IMR-90 (cell line): ENCODE measurements at regions not wholly inside any gene's neighbourhood (a gene's known extent, or its start where the extent isn't known, plus 50 kb on each side); places are given as distances from the start of the nearest gene placed in this dataset.

Experiments used
- ATAC-seq: fragments of 200-7000 bp; cut with Tn5 transposase; 2 replicates; pipeline ENCODE4 v1.9.1; 2020; ENCODE audit warnings: low read depth, mild to moderate bottlenecking, moderate library complexity
- BruUV-seq: library from RNA; stranded (reverse); fragments of 400-500 nt; replicated peaks from 2 replicates; lab custom pipeline; 2021; lab: Mats Ljungman, UMichigan
- CTCF ChIA-PET: fragments of 300-600 bp; formaldehyde crosslinking; extraction: SDS; loops from one replicate; lab custom pipeline; 2021; ENCODE audit warnings: antibody characterized with exemption; lab: Yijun Ruan, JAX
- POLR2A ChIA-PET: fragments of 300-600 bp; sonication (Branson Sonifier 250); formaldehyde crosslinking; loops from one replicate; lab custom pipeline; 2022; ENCODE audit warnings: antibody characterized with exemption; ENCODE audit not compliant: unreplicated experiment; lab: Charles Lee
- DNase-seq: peaks from one replicate; pipeline ENCODE4 v3.0.0; 2013
- H2AFZ ChIP-seq: replicated peaks from 2 replicates; pipeline ENCODE3; 2013; ENCODE audit warnings: low read length, mild to moderate bottlenecking; ENCODE audit not compliant: poor library complexity
- H2AK5ac ChIP-seq: 2 replicates; pipeline ENCODE4 v1.6.1; 2013; ENCODE audit warnings: low read depth, low read length, inconsistent platforms
- H2AK9ac ChIP-seq: replicated peaks from 2 replicates; pipeline ENCODE3; 2013; ENCODE audit warnings: mild to moderate bottlenecking, low read depth, low read length, moderate library complexity; ENCODE audit not compliant: poor library complexity
- H2BK120ac ChIP-seq: 2 replicates; pipeline ENCODE4 v1.6.1; 2013; ENCODE audit warnings: low read depth, low read length, inconsistent platforms
- H2BK15ac ChIP-seq: 3 replicates; pipeline ENCODE4 v1.6.1; 2013; ENCODE audit warnings: low read depth, low read length, inconsistent platforms
- H2BK20ac ChIP-seq: 2 replicates; pipeline ENCODE4 v1.6.1; 2013; ENCODE audit warnings: low read depth, mild to moderate bottlenecking, inconsistent platforms, low read length, moderate library complexity
- H2BK5ac ChIP-seq: 2 replicates; pipeline ENCODE4 v1.6.1; 2013; ENCODE audit warnings: mild to moderate bottlenecking, low read depth, low read length, inconsistent platforms; ENCODE audit not compliant: poor library complexity, severe bottlenecking
- H3K14ac ChIP-seq: replicated peaks from 2 replicates; pipeline ENCODE4 v1.6.1; 2013; ENCODE audit warnings: low read depth, low read length, inconsistent platforms
- H3K18ac ChIP-seq: 2 replicates; pipeline ENCODE4 v1.6.1; 2013; ENCODE audit warnings: low read depth, low read length, control low read depth
- H3K23ac ChIP-seq: 2 replicates; pipeline ENCODE4 v1.6.1; 2013; ENCODE audit warnings: low read depth, low read length, inconsistent platforms
- H3K27ac ChIP-seq: 2 replicates; pipeline ENCODE4 v1.5.1; 2013; ENCODE audit warnings: mild to moderate bottlenecking, control low read depth, low read length; ENCODE audit not compliant: insufficient read depth
- H3K27me3 ChIP-seq: 2 replicates; pipeline ENCODE4 v1.6.1; 2013; ENCODE audit warnings: low read length; ENCODE audit not compliant: control insufficient read depth, insufficient read depth
- H3K36me3 ChIP-seq: 2 replicates; pipeline ENCODE4 v1.6.1; 2013; ENCODE audit warnings: low read length, mixed read lengths; ENCODE audit not compliant: control insufficient read depth, insufficient read depth
- H3K4ac ChIP-seq: 2 replicates; pipeline ENCODE4 v1.6.1; 2013; ENCODE audit warnings: low read depth, low read length, inconsistent platforms
- H3K4me1 ChIP-seq: 2 replicates; pipeline ENCODE4 v1.6.1; 2013; ENCODE audit warnings: low read length, mixed read lengths; ENCODE audit not compliant: control insufficient read depth, insufficient read depth
- H3K4me2 ChIP-seq: 2 replicates; pipeline ENCODE4 v1.6.1; 2013; ENCODE audit warnings: low read depth, mild to moderate bottlenecking, control low read depth, low read length, moderate library complexity
- H3K4me3 ChIP-seq: 2 replicates; pipeline ENCODE4 v1.5.1; 2013; ENCODE audit warnings: low read depth, mild to moderate bottlenecking, control low read depth, low read length, moderate library complexity; ENCODE audit not compliant: insufficient read depth
- H3K56ac ChIP-seq: 2 replicates; pipeline ENCODE4 v1.6.1; 2013; ENCODE audit warnings: low read length, inconsistent platforms; ENCODE audit not compliant: insufficient read depth; ENCODE audit errors: extremely low read depth
- H3K79me1 ChIP-seq, 2 experiments: 2 replicates each; pipeline ENCODE4 v1.6.1; 2013; ENCODE audit warnings: low read length in 2 of 2, inconsistent platforms in 1 of 2, low read depth in 1 of 2
- H3K9ac ChIP-seq: 2 replicates; pipeline ENCODE4 v1.6.1; 2013; ENCODE audit warnings: low read depth, low read length, control low read depth
- H3K9me1 ChIP-seq: 2 replicates; pipeline ENCODE4 v1.6.1; 2013; ENCODE audit warnings: low read length, inconsistent platforms; ENCODE audit not compliant: insufficient read depth
- H3K9me3 ChIP-seq: 2 replicates; pipeline ENCODE4 v1.6.1; 2013; ENCODE audit warnings: low read length; ENCODE audit not compliant: control insufficient read depth, insufficient read depth
- H4K20me1 ChIP-seq: 2 replicates; pipeline ENCODE4 v1.6.1; 2013; ENCODE audit warnings: low read length, inconsistent platforms; ENCODE audit not compliant: insufficient read depth
- H4K5ac ChIP-seq: 2 replicates; pipeline ENCODE4 v1.6.1; 2013; ENCODE audit warnings: mild to moderate bottlenecking, low read depth, low read length, control low read depth
- H4K8ac ChIP-seq, 2 experiments: 2 replicates each; pipeline ENCODE4 v1.6.1; 2013; ENCODE audit warnings: low read depth in 2 of 2, low read length in 2 of 2, control low read depth in 1 of 2, inconsistent platforms in 1 of 2
- H4K91ac ChIP-seq: 2 replicates; pipeline ENCODE4 v1.6.1; 2013; ENCODE audit warnings: low read depth, low read length, inconsistent platforms; ENCODE audit not compliant: insufficient read depth
- BHLHE40 ChIP-seq: fragments of 150-350 bp; IDR thresholded peaks from 2 replicates; pipeline ENCODE4 v1.6.1; 2016; ENCODE audit warnings: mild to moderate bottlenecking, low read depth, low read length
- CEBPB ChIP-seq: IDR thresholded peaks from 2 replicates; pipeline ENCODE4 v1.6.1; 2012; ENCODE audit warnings: low read depth, low read length, improper control_type of control experiment
- CHD1 ChIP-seq: IDR thresholded peaks from 2 replicates; pipeline ENCODE4 v1.6.1; 2012; ENCODE audit warnings: low read depth, low read length, improper control_type of control experiment
- ELK1 ChIP-seq: fragments of 150-350 bp; IDR thresholded peaks from 2 replicates; pipeline ENCODE4 v1.6.1; 2016; ENCODE audit warnings: low read depth, mild to moderate bottlenecking, low read length, moderate library complexity, borderline replicate concordance
- MAZ ChIP-seq: IDR thresholded peaks from 2 replicates; pipeline ENCODE4 v1.6.1; 2012; ENCODE audit warnings: low read depth, mild to moderate bottlenecking, low read length, improper control_type of control experiment, moderate library complexity, borderline replicate concordance
- POLR2A ChIP-seq: IDR thresholded peaks from 2 replicates; pipeline ENCODE4 v1.6.1; 2012; ENCODE audit warnings: mild to moderate bottlenecking, low read depth, low read length
- RAD21 ChIP-seq: IDR thresholded peaks from 2 replicates; pipeline ENCODE4 v1.6.1; 2012; ENCODE audit warnings: low read length, improper control_type of control experiment
- RFX5 ChIP-seq: IDR thresholded peaks from 2 replicates; pipeline ENCODE4 v1.8.0; 2012; ENCODE audit warnings: low read depth, mild to moderate bottlenecking, low read length, moderate library complexity
- SMC3 ChIP-seq: fragments of 150-350 bp; IDR thresholded peaks from 2 replicates; pipeline ENCODE4 v1.6.1; 2016; ENCODE audit warnings: low read depth, mild to moderate bottlenecking, antibody characterized with exemption, low read length, moderate library complexity
- USF2 ChIP-seq: fragments of 150-350 bp; IDR thresholded peaks from 2 replicates; pipeline ENCODE4 v1.6.1; 2017; ENCODE audit warnings: mild to moderate bottlenecking, antibody characterized with exemption, low read length, low read depth
- WGBS, 2 experiments: methylation state at CpG; one replicate each; pipeline versions ENCODE4 v1.1.5 to v1.1.7; 2013; ENCODE audit warnings: missing lambda C conversion rate in 2 of 2; ENCODE audit not compliant: insufficient read length in 1 of 2; ENCODE audit errors: extremely low coverage in 2 of 2; 5-methylcytosine and 5-hydroxymethylcytosine counted together
- dilution Hi-C: fragments of 300-500 bp; cut with HindIII; formaldehyde crosslinking; loops from one replicate; pipeline ENCODE4 v1.14.3; 2018; ENCODE audit warnings: low sequenced_read_pairs; ENCODE audit not compliant: unreplicated experiment
- in situ Hi-C: fragments of 300-500 bp; cut with MboI; formaldehyde crosslinking; loops from 3 replicates; pipeline ENCODE4 v1.14.3; 2019; ENCODE audit warnings: low sequenced_read_pairs, inconsistent platforms, mixed read lengths
- intact Hi-C: fragments of 100-400 bp; cut with micrococcal nuclease; formaldehyde crosslinking; loops from 2 replicates; pipeline ENCODE4 v1.10.0; 2022
- TF ChIP-seq, protein P1 (sequence below): conservative IDR thresholded peaks from 2 replicates; pipeline ENCODE4 v1.5.1; 2012; ENCODE audit warnings: mild to moderate bottlenecking, low read depth, low read length, improper control_type of control experiment

- Histone ChIP-seq H3K27me3 (no peaks in the 10 kb centered on the region), H3K27ac (no peak overlapping the region), H3K18ac (no peak overlapping the region), H4K91ac (no peak overlapping the region), H3K9me1 (no peaks in the 10 kb centered on the region), H3K4me3 (no peak overlapping the region), H2BK20ac (no peak overlapping the region), H2AK9ac (no peak overlapping the region), H3K9ac (no peak overlapping the region), H3K9me3 (peaks cover 27% of the 10 kb centered on the region), H3K4me2 (no peak overlapping the region), H3K14ac (no peak overlapping the region), H2BK120ac (no peak overlapping the region), H3K79me1 (no peaks in the 10 kb centered on the region), H3K23ac (no peak overlapping the region), H2AK5ac (no peak overlapping the region), H4K20me1 (no peaks in the 10 kb centered on the region), H3K56ac (no peak overlapping the region), H3K36me3 (no peaks in the 10 kb centered on the region), H4K8ac (no peak overlapping the region), H2BK5ac (no peak overlapping the region), H2BK15ac (no peak overlapping the region), H3K4ac (no peak overlapping the region), H4K5ac (no peak overlapping the region), H2AFZ (no peak overlapping the region), H3K4me1 (no peaks in the 10 kb centered on the region)
- intact Hi-C loops, result no loop called here
- dilution Hi-C loops, result no loop called here
- CTCF ChIA-PET, result no interaction called here
- WGBS, 2 experiments, result no CpG with 5 or more reads among the region's 5 CpGs
- TF ChIP-seq MAZ (no peak), CHD1 (no peak), SMC3 (no peak), BHLHE40 (no peak), ELK1 (no peak), RFX5 (no peak), USF2 (no peak), RAD21 (no peak), CEBPB (no peak), POLR2A (no peak)
- TF ChIP-seq, protein P1, sequence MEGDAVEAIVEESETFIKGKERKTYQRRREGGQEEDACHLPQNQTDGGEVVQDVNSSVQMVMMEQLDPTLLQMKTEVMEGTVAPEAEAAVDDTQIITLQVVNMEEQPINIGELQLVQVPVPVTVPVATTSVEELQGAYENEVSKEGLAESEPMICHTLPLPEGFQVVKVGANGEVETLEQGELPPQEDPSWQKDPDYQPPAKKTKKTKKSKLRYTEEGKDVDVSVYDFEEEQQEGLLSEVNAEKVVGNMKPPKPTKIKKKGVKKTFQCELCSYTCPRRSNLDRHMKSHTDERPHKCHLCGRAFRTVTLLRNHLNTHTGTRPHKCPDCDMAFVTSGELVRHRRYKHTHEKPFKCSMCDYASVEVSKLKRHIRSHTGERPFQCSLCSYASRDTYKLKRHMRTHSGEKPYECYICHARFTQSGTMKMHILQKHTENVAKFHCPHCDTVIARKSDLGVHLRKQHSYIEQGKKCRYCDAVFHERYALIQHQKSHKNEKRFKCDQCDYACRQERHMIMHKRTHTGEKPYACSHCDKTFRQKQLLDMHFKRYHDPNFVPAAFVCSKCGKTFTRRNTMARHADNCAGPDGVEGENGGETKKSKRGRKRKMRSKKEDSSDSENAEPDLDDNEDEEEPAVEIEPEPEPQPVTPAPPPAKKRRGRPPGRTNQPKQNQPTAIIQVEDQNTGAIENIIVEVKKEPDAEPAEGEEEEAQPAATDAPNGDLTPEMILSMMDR, result no peak
- in situ Hi-C loops, result no loop called here
- ATAC-seq (no peak), DNase-seq (no peak)
- POLR2A ChIA-PET, result no interaction called here
- BruUV-seq, result no TSS peak
These were observed 290.8 kb upstream of the B3GAT1 start for GRCh38 chr11:134702827-134703226.
